Mammary epithelial cell (primary cell): ENCODE measurements at regions not wholly inside any gene's neighbourhood (a gene's known extent, or its start where the extent isn't known, plus 50 kb on each side); places are given as distances from the start of the nearest gene placed in this dataset.

Experiments
- CTCF ChIP-seq, 2 donors: IDR thresholded peaks in 1 of 2; conservative IDR thresholded peaks in 1 of 2; 2 replicates each; pipeline ENCODE4 v1.5.1; 2011 to 2012; ENCODE audit warnings: inconsistent platforms in 2 of 2, low read length in 2 of 2, mild to moderate bottlenecking in 2 of 2, control low read depth in 1 of 2, low read depth in 1 of 2; ENCODE audit not compliant: insufficient read depth in 1 of 2; ENCODE audit errors: extremely low read depth in 1 of 2
- EZH2 ChIP-seq: IDR thresholded peaks from 2 replicates; pipeline ENCODE4 v1.6.1; 2012; ENCODE audit warnings: low read length, inconsistent platforms, borderline replicate concordance

DNA sequence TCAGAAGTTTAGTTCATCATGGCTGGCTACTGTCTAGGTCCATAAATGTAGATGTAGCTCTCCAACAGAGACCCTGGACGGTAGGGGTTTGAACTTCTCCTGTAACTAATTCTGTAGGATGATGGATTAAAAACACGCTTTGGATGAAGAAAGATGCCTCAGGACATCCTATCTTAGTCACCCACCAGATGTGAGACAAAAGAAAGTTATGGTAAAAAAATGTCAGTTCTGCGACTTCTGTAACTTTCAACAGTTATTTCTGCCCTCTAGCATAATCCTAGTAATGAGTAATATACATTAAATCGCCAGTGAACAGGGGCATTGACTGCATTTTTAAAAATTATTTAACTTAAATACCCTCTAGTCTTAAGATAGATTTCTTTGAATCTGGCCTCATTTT is 210.1 kb upstream of the LRATD1 start:
- TF ChIP-seq CTCF (conservative IDR thresholded peaks at IDR 0.05 in 1 of 2, IDR thresholded peaks at IDR 0.05 in 1 of 2; ENCODE audit: extremely low read depth in 1 of 2, insufficient read depth in 1 of 2, low read depth in 1 of 2, low read length in 2 of 2) (no peak), EZH2 (no peak)
